ENCODE measurements at regions not wholly inside any gene's neighbourhood (a gene's known extent, or its start where the extent isn't known, plus 50 kb on each side); places are given as distances from the start of the nearest gene placed in this dataset.

DNA sequence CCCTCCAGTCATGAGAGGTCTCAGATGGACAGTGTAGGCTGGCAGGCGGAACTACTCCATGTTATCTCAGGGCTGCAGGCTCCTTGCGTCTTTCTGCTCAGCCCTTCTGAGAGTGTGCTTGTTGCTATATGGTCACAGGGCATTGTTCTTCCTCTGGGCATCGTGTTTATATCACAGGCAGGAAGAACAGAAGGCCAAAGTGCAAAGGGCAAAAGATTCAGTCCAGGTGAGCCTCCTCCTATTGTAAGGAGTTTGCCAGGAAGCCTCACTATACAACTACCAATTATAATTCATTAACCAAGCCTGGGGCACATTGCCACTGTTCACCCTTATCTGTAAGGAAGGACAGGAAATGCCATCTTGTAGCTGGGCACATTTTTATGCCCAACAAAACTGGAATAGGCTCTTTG lies 195.5 kb upstream of the KITLG start:
- TF ChIP-seq, protein P1, sequence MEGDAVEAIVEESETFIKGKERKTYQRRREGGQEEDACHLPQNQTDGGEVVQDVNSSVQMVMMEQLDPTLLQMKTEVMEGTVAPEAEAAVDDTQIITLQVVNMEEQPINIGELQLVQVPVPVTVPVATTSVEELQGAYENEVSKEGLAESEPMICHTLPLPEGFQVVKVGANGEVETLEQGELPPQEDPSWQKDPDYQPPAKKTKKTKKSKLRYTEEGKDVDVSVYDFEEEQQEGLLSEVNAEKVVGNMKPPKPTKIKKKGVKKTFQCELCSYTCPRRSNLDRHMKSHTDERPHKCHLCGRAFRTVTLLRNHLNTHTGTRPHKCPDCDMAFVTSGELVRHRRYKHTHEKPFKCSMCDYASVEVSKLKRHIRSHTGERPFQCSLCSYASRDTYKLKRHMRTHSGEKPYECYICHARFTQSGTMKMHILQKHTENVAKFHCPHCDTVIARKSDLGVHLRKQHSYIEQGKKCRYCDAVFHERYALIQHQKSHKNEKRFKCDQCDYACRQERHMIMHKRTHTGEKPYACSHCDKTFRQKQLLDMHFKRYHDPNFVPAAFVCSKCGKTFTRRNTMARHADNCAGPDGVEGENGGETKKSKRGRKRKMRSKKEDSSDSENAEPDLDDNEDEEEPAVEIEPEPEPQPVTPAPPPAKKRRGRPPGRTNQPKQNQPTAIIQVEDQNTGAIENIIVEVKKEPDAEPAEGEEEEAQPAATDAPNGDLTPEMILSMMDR (optimal IDR thresholded peaks at IDR 0.05 in 1 of 3, IDR thresholded peaks at IDR 0.05 in 1 of 3, conservative IDR thresholded peaks at IDR 0.05 in 1 of 3; ENCODE audit: extremely low read depth in 1 of 3, insufficient read depth in 2 of 3, low read length in 3 of 3) = no peak
- no peak for TF ChIP-seq EZH2 (IDR thresholded peaks at IDR 0.05; ENCODE audit: low read length)
